ENCODE measurements at regions not wholly inside any gene's neighbourhood (a gene's known extent, or its start where the extent isn't known, plus 50 kb on each side); places are given as distances from the start of the nearest gene placed in this dataset.

- Histone ChIP-seq H3K27me3 (no peaks in the 10 kb centered on the region), H2AFZ (no peak overlapping the region), H3K4me1 (ENCODE audit: insufficient read depth) (no peaks in the 10 kb centered on the region), H3K79me2 (no peaks in the 10 kb centered on the region), H3K4me3 (no peak overlapping the region), H3K9me3 (ENCODE audit: low read depth) (no peaks in the 10 kb centered on the region), H4K20me1 (ENCODE audit: insufficient read depth, poor library complexity, severe bottlenecking) (no peaks in the 10 kb centered on the region), H3K4me2 (no peak overlapping the region), H3K9me2 (replicated peaks; ENCODE audit: insufficient read depth) (no peaks in the 10 kb centered on the region), H3K27ac (no peak overlapping the region), H3K36me3 (replicated peaks; ENCODE audit: insufficient read depth, low read depth) (no peaks in the 10 kb centered on the region)
- WGBS (ENCODE audit: low lambda C conversion rate, missing lambda C conversion rate), result 85% methylated on average over 2 of the region's 2 CpGs
- TF ChIP-seq CTCF (IDR thresholded peaks at IDR 0.05; ENCODE audit: poor library complexity) (no peak), EZH2 (IDR thresholded peaks at IDR 0.05; ENCODE audit: borderline replicate concordance) (no peak), EZH2phosphoT487 (IDR thresholded peaks at IDR 0.05; ENCODE audit: low read depth, severe bottlenecking, unreplicated experiment) (no peak)
- no peak for DNase-seq (ENCODE audit: low spot score)
Observed at GRCh38 chr14:81653626-81654025, 120.0 kb upstream of the SEL1L start.

GRCh38 chr14:81655423-81656314, 122.0 kb upstream of the SEL1L start:
- no peaks in the 10 kb centered on the region for H3K36me3 ChIP-seq (replicated peaks; ENCODE audit: insufficient read depth, low read depth)
- no peaks in the 10 kb centered on the region for H3K4me1 ChIP-seq (ENCODE audit: insufficient read depth)
- H3K4me2 ChIP-seq, result no peak overlapping the region
- DNase-seq (ENCODE audit: low spot score), result peak; percentile 14
- H3K27me3 ChIP-seq, result no peaks in the 10 kb centered on the region
- H3K9me2 ChIP-seq (replicated peaks; ENCODE audit: insufficient read depth), result no peaks in the 10 kb centered on the region
- no peaks in the 10 kb centered on the region for H3K9me3 ChIP-seq (ENCODE audit: low read depth)
- 77% methylated on average over 6 of the region's 6 CpGs for WGBS (ENCODE audit: low lambda C conversion rate, missing lambda C conversion rate)
- no peak overlapping the region for H3K27ac ChIP-seq
- no peak overlapping the region for H3K4me3 ChIP-seq
- no peaks in the 10 kb centered on the region for H3K79me2 ChIP-seq
- TF ChIP-seq EZH2phosphoT487 (IDR thresholded peaks at IDR 0.05; ENCODE audit: low read depth, severe bottlenecking, unreplicated experiment) (no peak), CTCF (IDR thresholded peaks at IDR 0.05; ENCODE audit: poor library complexity) (no peak), EZH2 (IDR thresholded peaks at IDR 0.05; ENCODE audit: borderline replicate concordance) (no peak)
- H2AFZ ChIP-seq, result no peak overlapping the region
- H4K20me1 ChIP-seq (ENCODE audit: insufficient read depth, poor library complexity, severe bottlenecking), result no peaks in the 10 kb centered on the region

- Histone ChIP-seq H3K27me3 (no peaks in the 10 kb centered on the region), H3K36me3 (replicated peaks; ENCODE audit: insufficient read depth, low read depth) (no peaks in the 10 kb centered on the region), H3K27ac (no peak overlapping the region), H2AFZ (no peak overlapping the region), H3K4me1 (ENCODE audit: insufficient read depth) (no peaks in the 10 kb centered on the region), H3K4me2 (no peak overlapping the region), H3K79me2 (no peaks in the 10 kb centered on the region), H4K20me1 (ENCODE audit: insufficient read depth, poor library complexity, severe bottlenecking) (no peaks in the 10 kb centered on the region), H3K9me2 (replicated peaks; ENCODE audit: insufficient read depth) (no peaks in the 10 kb centered on the region), H3K4me3 (no peak overlapping the region), H3K9me3 (ENCODE audit: low read depth) (no peaks in the 10 kb centered on the region)
- WGBS (ENCODE audit: low lambda C conversion rate, missing lambda C conversion rate), result 62% methylated on average over 4 of the region's 4 CpGs
- TF ChIP-seq EZH2 (IDR thresholded peaks at IDR 0.05; ENCODE audit: borderline replicate concordance), result no peak
- TF ChIP-seq CTCF (IDR thresholded peaks at IDR 0.05; ENCODE audit: poor library complexity), result no peak
- no peak for TF ChIP-seq EZH2phosphoT487 (IDR thresholded peaks at IDR 0.05; ENCODE audit: low read depth, severe bottlenecking, unreplicated experiment)
- no peak for DNase-seq (ENCODE audit: low spot score)
Observed at GRCh38 chr14:81656811-81657210, 123.2 kb upstream of the SEL1L start.
